ENCODE measurements at regions not wholly inside any gene's neighbourhood (a gene's known extent, or its start where the extent isn't known, plus 50 kb on each side); places are given as distances from the start of the nearest gene placed in this dataset.

- Histone ChIP-seq H3K27me3 (replicated peaks; ENCODE audit: insufficient read depth) (no peaks in the 10 kb centered on the region), H3K27ac (no peak overlapping the region), H3K9me3 (no peaks in the 10 kb centered on the region), H3K4me3 (no peak overlapping the region), H3K4me1 (replicated peaks) (no peaks in the 10 kb centered on the region), H3K36me3 (no peaks in the 10 kb centered on the region)
- intact Hi-C loops (cut with DNase I) = no loop called here
- no peak for DNase-seq (ENCODE audit: low spot score)
- whole genome bisulfite sequencing = 49% methylated on average over 2 of the region's 2 CpGs
- TF ChIP-seq CTCF (IDR thresholded peaks at IDR 0.05) (no peak), POLR2A (IDR thresholded peaks at IDR 0.05) (no peak), POLR2AphosphoS5 (IDR thresholded peaks at IDR 0.05) (no peak)
Observed at GRCh38 chr4:138609943-138610350, 367.8 kb upstream of the SLC7A11 start.

- Histone ChIP-seq H3K27ac (no peak overlapping the region), H3K9me3 (no peaks in the 10 kb centered on the region), H3K4me3 (no peak overlapping the region), H3K4me1 (replicated peaks) (no peaks in the 10 kb centered on the region), H3K36me3 (no peaks in the 10 kb centered on the region), H3K27me3 (replicated peaks; ENCODE audit: insufficient read depth) (no peaks in the 10 kb centered on the region)
- no peak for DNase-seq (ENCODE audit: low spot score)
- intact Hi-C loops (cut with DNase I) = no loop called here
- WGBS = 80% methylated on average over 2 of the region's 2 CpGs
- no peak for TF ChIP-seq CTCF (IDR thresholded peaks at IDR 0.05)
- no peak for TF ChIP-seq POLR2AphosphoS5 (IDR thresholded peaks at IDR 0.05)
- TF ChIP-seq POLR2A (IDR thresholded peaks at IDR 0.05) = no peak
Observed at GRCh38 chr4:138604556-138604955, 362.4 kb upstream of the SLC7A11 start.

GRCh38 chr4:138602664-138603063 is 360.5 kb upstream of the SLC7A11 start:
- Histone ChIP-seq H3K27ac (no peak overlapping the region), H3K36me3 (no peaks in the 10 kb centered on the region), H3K4me1 (replicated peaks) (no peaks in the 10 kb centered on the region), H3K4me3 (no peak overlapping the region), H3K27me3 (replicated peaks; ENCODE audit: insufficient read depth) (no peaks in the 10 kb centered on the region), H3K9me3 (no peaks in the 10 kb centered on the region)
- TF ChIP-seq CTCF (IDR thresholded peaks at IDR 0.05) = no peak
- TF ChIP-seq POLR2A (IDR thresholded peaks at IDR 0.05) = no peak
- TF ChIP-seq POLR2AphosphoS5 (IDR thresholded peaks at IDR 0.05) = no peak
- DNase-seq (ENCODE audit: low spot score) = no peak
- intact Hi-C loops (cut with DNase I) = no loop called here
- WGBS = 69% methylated on average over 2 of the region's 2 CpGs

- Histone ChIP-seq H3K27me3 (replicated peaks; ENCODE audit: insufficient read depth) (no peaks in the 10 kb centered on the region), H3K9me3 (no peaks in the 10 kb centered on the region), H3K36me3 (no peaks in the 10 kb centered on the region), H3K27ac (no peak overlapping the region), H3K4me3 (no peak overlapping the region), H3K4me1 (replicated peaks) (no peaks in the 10 kb centered on the region)
- TF ChIP-seq CTCF (IDR thresholded peaks at IDR 0.05) (no peak), POLR2A (IDR thresholded peaks at IDR 0.05) (no peak)
- DNase-seq (ENCODE audit: low spot score) = no peak
- intact Hi-C loops (cut with DNase I) = no loop called here
- 93% methylated on average over 4 of the region's 4 CpGs for WGBS
Observed at GRCh38 chr4:138599965-138600364, 357.8 kb upstream of the SLC7A11 start.

GRCh38 chr4:138598226-138598625 is 356.1 kb upstream of the SLC7A11 start:
- TF ChIP-seq POLR2A (IDR thresholded peaks at IDR 0.05) = no peak
- TF ChIP-seq POLR2AphosphoS5 (IDR thresholded peaks at IDR 0.05) = no peak
- TF ChIP-seq CTCF (IDR thresholded peaks at IDR 0.05) = no peak
- no peaks in the 10 kb centered on the region for H3K4me1 ChIP-seq (replicated peaks)
- H3K27me3 ChIP-seq (replicated peaks; ENCODE audit: insufficient read depth) = no peaks in the 10 kb centered on the region
- H3K9me3 ChIP-seq = no peaks in the 10 kb centered on the region
- H3K27ac ChIP-seq = no peak overlapping the region
- DNase-seq (ENCODE audit: low spot score) = no peak
- intact Hi-C loops (cut with DNase I) = no loop called here
- H3K36me3 ChIP-seq = no peaks in the 10 kb centered on the region
- no peak overlapping the region for H3K4me3 ChIP-seq
- 68% methylated on average over 3 of the region's 3 CpGs for WGBS
